Pancreas (tissue), 10 donors: ENCODE measurements at regions not wholly inside any gene's neighbourhood (a gene's known extent, or its start where the extent isn't known, plus 50 kb on each side); places are given as distances from the start of the nearest gene placed in this dataset.

Experiments used
- ATAC-seq, 4 donors: fragments of 200-7000 bp; cut with Tn5 transposase; one replicate each; pipeline versions ENCODE4 v1.8.0 to v1.9.1; 2020; ENCODE audit warnings: mild to moderate bottlenecking in 4 of 4, moderate library complexity in 4 of 4
- DNase-seq, 6 donors: peaks; one replicate each; pipeline ENCODE4 v3.0.0-alpha.2; 2020
- FAIRE-seq: peaks from 2 replicates; lab custom pipeline; 2012; peaks lifted over from hg19 to GRCh38; lab: Jason Lieb, UNC
- H3K27ac ChIP-seq, 4 donors: fragments of 200-600 bp; sonication (generic); 1 replicate in 3 of 4; 2 replicates in 1 of 4; pipeline versions ENCODE4 v1.5.0 to v1.8.0; 2020
- H3K27me3 ChIP-seq, 4 donors: fragments of 200-600 bp; one replicate each; pipeline ENCODE4 v1.8.0; 2021
- H3K36me3 ChIP-seq, 3 donors: fragments of 200-600 bp; sonication (generic) in 1 of 3; one replicate each; pipeline versions ENCODE4 v1.5.0 to v1.8.0; 2020 to 2021
- H3K4me1 ChIP-seq, 3 donors: fragments of 200-600 bp; one replicate each; pipeline ENCODE4 v1.8.0; 2021
- H3K4me3 ChIP-seq, 4 donors: fragments of 200-600 bp; sonication (generic) in 2 of 4; one replicate each; pipeline versions ENCODE4 v1.5.0 to v1.8.0; 2020 to 2021
- H3K9me3 ChIP-seq, 4 donors: fragments of 200-600 bp; one replicate each; pipeline ENCODE4 v1.8.0; 2021
- CTCF ChIP-seq, 4 donors: fragments of 200-600 bp; sonication (generic) in 3 of 4; IDR thresholded peaks; one replicate each; pipeline versions ENCODE4 v1.5.0 to v1.8.0; 2021; ENCODE audit warnings: antibody characterized with exemption in 4 of 4
- WGBS, 2 donors: extraction: QIAGEN DNeasy Blood & Tissue Kit; methylation state at CpG; one replicate each; pipeline ENCODE4 v1.1.7; 2013; 5-methylcytosine and 5-hydroxymethylcytosine counted together
- intact Hi-C, 3 donors: fragments of 100-400 bp; cut with DNase I; formaldehyde crosslinking; loops; one replicate each; pipeline versions ENCODE4 v1.11.1 to v1.14.2; 2022
- donor health status: healthy with polysubstance abuse.
- donor health status: DM: no; HTN: no; CAD: no; lungs with moderate emphysema.
- donor health status: DM: no; HTN: no; CAD: no.
- donor health status: control.
- donor health status: control.
- donor health status: Bipolar disorder and iron deficiency.
- donor health status: DM: yes; HTN: yes; CAD: no.
- donor health status: DM: no; HTN: no; CAD: no.
- donor health status: DM: no; HTN: no; CAD: no.
- donor health status: DM: yes; HTN: yes; CAD: no.

GRCh38 chr16:35184356-35184870 lies 1725.0 kb downstream of the TP53TG3F start:
- no peak for TF ChIP-seq CTCF (IDR thresholded peaks at IDR 0.05)
- Histone ChIP-seq H3K27ac (no peak overlapping the region), H3K4me1 (no peaks in the 10 kb centered on the region), H3K27me3 (no peaks in the 10 kb centered on the region), H3K36me3 (no peaks in the 10 kb centered on the region), H3K4me3 (no peak overlapping the region), H3K9me3 (no peaks in the 10 kb centered on the region)
- intact Hi-C loops: no loop called here
- DNase-seq (no peak), ATAC-seq (no peak), FAIRE-seq (no peak)
- 39 to 46% methylated on average over 1 of the region's 1 CpG for WGBS, 2 donors

- Histone ChIP-seq H3K4me3 (no peak overlapping the region), H3K27ac (no peak overlapping the region), H3K4me1 (no peaks in the 10 kb centered on the region), H3K27me3 (no peaks in the 10 kb centered on the region), H3K36me3 (no peaks in the 10 kb centered on the region), H3K9me3 (no peaks in the 10 kb centered on the region)
- DNase-seq (peak in 1 of 6 donors; percentile 36), FAIRE-seq (no peak), ATAC-seq (no peak)
- WGBS, 2 donors: 42 to 43% methylated on average over 3 of the region's 3 CpGs
- intact Hi-C loops: no loop called here
- TF ChIP-seq CTCF (IDR thresholded peaks at IDR 0.05): no peak
Measured at GRCh38 chr16:35185366-35186044, 1726.1 kb downstream of the TP53TG3F start.

- no peak overlapping the region for H3K27ac ChIP-seq
- no peak overlapping the region for H3K4me3 ChIP-seq
- H3K27me3 ChIP-seq: no peaks in the 10 kb centered on the region
- intact Hi-C loops: no loop called here
- ATAC-seq (no peak), DNase-seq (peak in 1 of 6 donors; percentile 21), FAIRE-seq (no peak)
- H3K9me3 ChIP-seq: no peaks in the 10 kb centered on the region
- H3K4me1 ChIP-seq: no peaks in the 10 kb centered on the region
- H3K36me3 ChIP-seq: no peaks in the 10 kb centered on the region
- no peak for TF ChIP-seq CTCF (IDR thresholded peaks at IDR 0.05)
Measured at GRCh38 chr16:35186045-35186759, 1726.8 kb downstream of the TP53TG3F start.

- DNase-seq: no peak
- Histone ChIP-seq H3K9me3 (no peaks in the 10 kb centered on the region), H3K36me3 (no peaks in the 10 kb centered on the region), H3K27me3 (no peaks in the 10 kb centered on the region), H3K4me1 (no peaks in the 10 kb centered on the region), H3K4me3 (no peak overlapping the region), H3K27ac (no peak overlapping the region)
- 27 to 43% methylated on average over 2 of the region's 2 CpGs for WGBS, 2 donors
- ATAC-seq: no peak
- no peak for FAIRE-seq
- intact Hi-C loops: no loop called here
- no peak for TF ChIP-seq CTCF (IDR thresholded peaks at IDR 0.05)
Measured at GRCh38 chr16:35187665-35188225, 1728.3 kb downstream of the TP53TG3F start.
